DOHH2 (cell line): ENCODE measurements at regions not wholly inside any gene's neighbourhood (a gene's known extent, or its start where the extent isn't known, plus 50 kb on each side); places are given as distances from the start of the nearest gene placed in this dataset.

Source experiments
- H3F3A ChIP-seq: fragments of 200-600 bp; sonication (generic), shearing (Covaris generic); 2 replicates; pipeline ENCODE4 v1.6.0; 2016; ENCODE audit warnings: antibody characterized with exemption, mild to moderate bottlenecking; ENCODE audit not compliant: control insufficient read depth, insufficient read depth
- H3K27ac ChIP-seq: fragments of 200-600 bp; sonication (generic); 2 replicates; pipeline ENCODE4 v1.5.1; 2014; ENCODE audit warnings: low read depth, mild to moderate bottlenecking, low read length, moderate library complexity
- H3K27me3 ChIP-seq: fragments of 200-600 bp; sonication (generic); 2 replicates; pipeline ENCODE4 v1.6.1; 2014; ENCODE audit warnings: mild to moderate bottlenecking, low read length, mixed read lengths; ENCODE audit not compliant: control insufficient read depth
- H3K36me3 ChIP-seq: fragments of 200-600 bp; sonication (generic); 2 replicates; pipeline ENCODE4 v1.6.1; 2014; ENCODE audit warnings: mild to moderate bottlenecking, low read length, moderate library complexity, mixed read lengths; ENCODE audit not compliant: control insufficient read depth
- H3K4me1 ChIP-seq: fragments of 200-600 bp; sonication (generic); 2 replicates; pipeline ENCODE4 v1.6.1; 2014; ENCODE audit warnings: mild to moderate bottlenecking, low read length, mixed read lengths; ENCODE audit not compliant: control insufficient read depth
- H3K4me2 ChIP-seq: fragments of 200-600 bp; sonication (generic); 2 replicates; pipeline ENCODE4 v1.6.0; 2014; ENCODE audit warnings: mild to moderate bottlenecking, low read length, moderate library complexity
- H3K4me3 ChIP-seq: fragments of 200-600 bp; sonication (generic); 2 replicates; pipeline ENCODE4 v1.5.1; 2014; ENCODE audit warnings: mild to moderate bottlenecking, low read length, mixed read lengths
- H3K79me2 ChIP-seq: fragments of 200-600 bp; sonication (generic); 2 replicates; pipeline ENCODE4 v1.6.1; 2014; ENCODE audit warnings: mild to moderate bottlenecking, low read length, mixed read lengths; ENCODE audit not compliant: control insufficient read depth
- H3K9me2 ChIP-seq: fragments of 200-600 bp; sonication (generic); replicated peaks from 2 replicates; pipeline ENCODE4 v1.6.1; 2014; ENCODE audit warnings: mild to moderate bottlenecking, low read length, mixed read lengths; ENCODE audit not compliant: control insufficient read depth
- H3K9me3 ChIP-seq: fragments of 200-600 bp; sonication (generic); 2 replicates; pipeline ENCODE4 v1.6.1; 2014; ENCODE audit warnings: antibody characterized with exemption, low read length, mixed read lengths; ENCODE audit not compliant: control insufficient read depth, insufficient read depth
- H4K20me1 ChIP-seq: fragments of 200-600 bp; sonication (generic); 2 replicates; pipeline ENCODE4 v1.6.0; 2014; ENCODE audit warnings: low read depth, mild to moderate bottlenecking, antibody characterized with exemption, low read length, moderate library complexity; ENCODE audit not compliant: control insufficient read depth, insufficient read depth
- CTCF ChIP-seq: fragments of 200-600 bp; sonication (generic); IDR thresholded peaks from one replicate; pipeline ENCODE4 v1.5.1; 2014; ENCODE audit warnings: antibody characterized with exemption, mild to moderate bottlenecking, low read depth, low read length; ENCODE audit not compliant: poor library complexity, severe bottlenecking
- EZH2phosphoT487 ChIP-seq: fragments of 200-600 bp; sonication (generic); IDR thresholded peaks from 2 replicates; pipeline ENCODE4 v1.6.1; 2017; ENCODE audit warnings: borderline replicate concordance, mild to moderate bottlenecking, antibody characterized with exemption, low read length, moderate library complexity, mixed read lengths

- no peaks in the 10 kb centered on the region for H4K20me1 ChIP-seq
- H3K36me3 ChIP-seq, result no peaks in the 10 kb centered on the region
- no peak overlapping the region for H3K27ac ChIP-seq
- no peaks in the 10 kb centered on the region; the same call in 1 of the 2 replicates for H3K9me2 ChIP-seq
- no peak overlapping the region for H3K4me3 ChIP-seq
- no peaks in the 10 kb centered on the region for H3K79me2 ChIP-seq
- H3K27me3 ChIP-seq, result no peaks in the 10 kb centered on the region; the same call in 1 of the 2 replicates
- TF ChIP-seq CTCF (no peak), EZH2phosphoT487 (no peak)
- H3F3A ChIP-seq, result no peaks in the 10 kb centered on the region
- H3K4me2 ChIP-seq, result no peak overlapping the region
- no peaks in the 10 kb centered on the region for H3K9me3 ChIP-seq
- no peaks in the 10 kb centered on the region for H3K4me1 ChIP-seq
These were observed 195.1 kb downstream of the INHBA start for GRCh38 chr7:41507686-41508268.

- Histone ChIP-seq H3K4me3 (no peak overlapping the region), H3K79me2 (no peaks in the 10 kb centered on the region), H3F3A (no peaks in the 10 kb centered on the region), H3K9me3 (no peaks in the 10 kb centered on the region), H3K27me3 (no peaks in the 10 kb centered on the region; the same call in 1 of the 2 replicates), H3K4me2 (no peak overlapping the region), H4K20me1 (no peaks in the 10 kb centered on the region), H3K36me3 (no peaks in the 10 kb centered on the region), H3K9me2 (no peaks in the 10 kb centered on the region; the same call in 1 of the 2 replicates), H3K4me1 (no peaks in the 10 kb centered on the region), H3K27ac (no peak overlapping the region)
- TF ChIP-seq CTCF, result no peak
- TF ChIP-seq EZH2phosphoT487, result no peak
These were observed 198.5 kb downstream of the INHBA start for GRCh38 chr7:41504214-41504980.

GRCh38 chr7:41503438-41503837 is 199.5 kb downstream of the INHBA start:
- TF ChIP-seq CTCF (no peak), EZH2phosphoT487 (no peak)
- H4K20me1 ChIP-seq, result no peaks in the 10 kb centered on the region
- H3K4me2 ChIP-seq, result no peak overlapping the region
- no peaks in the 10 kb centered on the region for H3K79me2 ChIP-seq
- H3K4me3 ChIP-seq, result no peak overlapping the region
- no peaks in the 10 kb centered on the region; the same call in 1 of the 2 replicates for H3K27me3 ChIP-seq
- no peaks in the 10 kb centered on the region for H3K36me3 ChIP-seq
- H3K9me3 ChIP-seq, result no peaks in the 10 kb centered on the region
- no peak overlapping the region for H3K27ac ChIP-seq
- H3F3A ChIP-seq, result no peaks in the 10 kb centered on the region
- no peaks in the 10 kb centered on the region for H3K4me1 ChIP-seq
- H3K9me2 ChIP-seq, result no peaks in the 10 kb centered on the region; the same call in 1 of the 2 replicates
